Stomach (tissue), 4 donors: ENCODE measurements at regions not wholly inside any gene's neighbourhood (a gene's known extent, or its start where the extent isn't known, plus 50 kb on each side); places are given as distances from the start of the nearest gene placed in this dataset.

Source experiments
- CTCF ChIP-seq, 7 experiments: fragments of 450-650 bp in 4 of 7; fragments of 200-600 bp in 3 of 7; sonication (generic) in 3 of 7; IDR thresholded peaks; one replicate each; pipeline ENCODE4 v1.5.1; 2016 to 2019; ENCODE audit warnings: antibody characterized with exemption in 7 of 7, control low read depth in 2 of 7, mild to moderate bottlenecking in 1 of 7
- EP300 ChIP-seq: sonication (generic); formaldehyde crosslinking; IDR thresholded peaks from one replicate; pipeline ENCODE4 v1.6.1; 2017; ENCODE audit warnings: antibody characterized with exemption
- POLR2A ChIP-seq, 4 donors: fragments of 450-650 bp; IDR thresholded peaks; one replicate each; pipeline ENCODE4 v1.6.1; 2016; ENCODE audit warnings: antibody characterized with exemption in 4 of 4, control low read depth in 2 of 4, mild to moderate bottlenecking in 1 of 4, moderate library complexity in 1 of 4
- POLR2AphosphoS5 ChIP-seq, 3 donors: sonication (generic); formaldehyde crosslinking; IDR thresholded peaks; one replicate each; pipeline ENCODE4 v1.6.1; 2016; ENCODE audit warnings: antibody characterized with exemption in 3 of 3

GRCh38 chr14:96686126-96686525 is 111.1 kb upstream of the VRK1 start:
- TF ChIP-seq POLR2A (IDR thresholded peaks at IDR 0.05) (no peak), CTCF (IDR thresholded peaks at IDR 0.05) (no peak), EP300 (no peak), POLR2AphosphoS5 (IDR thresholded peaks at IDR 0.05) (no peak)
